IPS-20b (cell line): ENCODE measurements at regions not wholly inside any gene's neighbourhood (a gene's known extent, or its start where the extent isn't known, plus 50 kb on each side); places are given as distances from the start of the nearest gene placed in this dataset.
"Not testable (repeated sequence)": the region's sequence is repeated elsewhere in the genome, so short reads cannot be mapped to it uniquely, and the experiment has no call there.

ENCODE experiments used
- H3K27ac ChIP-seq: one replicate; pipeline ENCODE4 v1.5.1; 2013; ENCODE audit warnings: low read length
- H3K27me3 ChIP-seq: 2 replicates; pipeline ENCODE4 v1.6.1; 2013; ENCODE audit warnings: mild to moderate bottlenecking, low read length, inconsistent platforms; ENCODE audit not compliant: insufficient read depth
- H3K36me3 ChIP-seq: 2 replicates; pipeline ENCODE4 v1.6.1; 2013; ENCODE audit warnings: low read depth, mild to moderate bottlenecking, inconsistent platforms, low read length, moderate library complexity; ENCODE audit not compliant: insufficient read depth
- H3K4me1 ChIP-seq: 2 replicates; pipeline ENCODE4 v1.6.1; 2013; ENCODE audit warnings: mild to moderate bottlenecking, control low read depth, inconsistent platforms, low read length, moderate library complexity; ENCODE audit not compliant: insufficient read depth
- H3K4me3 ChIP-seq: 2 replicates; pipeline ENCODE4 v1.5.1; 2013; ENCODE audit warnings: mild to moderate bottlenecking, low read length, inconsistent platforms
- H3K9ac ChIP-seq: 2 replicates; pipeline ENCODE4 v1.6.1; 2013; ENCODE audit warnings: low read depth, mild to moderate bottlenecking, inconsistent platforms, low read length, moderate library complexity
- H3K9me3 ChIP-seq: 2 replicates; pipeline ENCODE4 v1.6.1; 2013; ENCODE audit warnings: mild to moderate bottlenecking, low read depth, low read length, inconsistent platforms; ENCODE audit not compliant: insufficient read depth

GRCh38 chr6:14591998-14592397 lies 474.4 kb downstream of the CD83 start:
- H3K9ac ChIP-seq: no peak overlapping the region

GRCh38 chr6:14593286-14593685 lies 475.7 kb downstream of the CD83 start:
- Histone ChIP-seq H3K27me3 (no peaks in the 10 kb centered on the region), H3K4me3 (no peak overlapping the region), H3K9ac (no peak overlapping the region), H3K27ac (no peak overlapping the region), H3K4me1 (peaks cover 26% of the 10 kb centered on the region), H3K9me3 (no peaks in the 10 kb centered on the region), H3K36me3 (no peaks in the 10 kb centered on the region)

More at GRCh38 chr6:14591998-14592397, 474.4 kb downstream of the CD83 start:
- Histone ChIP-seq H3K36me3 (no peaks in the 10 kb centered on the region), H3K4me1 (peaks cover 13% of the 10 kb centered on the region; the same call in 1 of the 2 replicates), H3K4me3 (no peak overlapping the region), H3K27ac (no peak overlapping the region), H3K9me3 (no peaks in the 10 kb centered on the region), H3K27me3 (no peaks in the 10 kb centered on the region)

DNA sequence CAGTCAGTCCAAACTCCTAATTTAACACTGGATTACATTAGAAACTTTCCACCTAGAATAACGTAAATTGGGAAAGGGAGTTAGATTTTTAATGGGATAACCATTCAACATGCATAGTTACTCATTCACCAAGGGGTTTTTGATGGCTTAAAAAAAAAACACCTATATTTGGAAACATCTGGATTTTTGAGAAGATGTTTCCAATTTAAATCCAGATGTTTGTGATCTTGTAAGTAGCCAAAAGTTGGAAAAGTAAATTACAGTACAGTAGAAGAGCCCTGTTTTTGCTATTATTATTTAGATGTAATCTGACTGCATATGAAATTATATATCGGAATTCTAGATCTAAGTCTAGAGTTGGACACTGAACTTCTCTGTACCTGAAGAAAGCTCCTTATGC lies 478.2 kb downstream of the CD83 start:
- H3K4me1 ChIP-seq: peaks cover 34% of the 10 kb centered on the region
- H3K9ac ChIP-seq: no peak overlapping the region
- H3K4me3 ChIP-seq: no peak overlapping the region
- no peaks in the 10 kb centered on the region for H3K27me3 ChIP-seq
- H3K9me3 ChIP-seq: no peaks in the 10 kb centered on the region
- no peak overlapping the region for H3K27ac ChIP-seq
- no peaks in the 10 kb centered on the region for H3K36me3 ChIP-seq

- H3K27me3 ChIP-seq: no peaks in the 10 kb centered on the region
- no peaks in the 10 kb centered on the region for H3K9me3 ChIP-seq
- H3K36me3 ChIP-seq: no peaks in the 10 kb centered on the region
- no peak overlapping the region for H3K4me3 ChIP-seq
- no peak overlapping the region for H3K9ac ChIP-seq
- H3K4me1 ChIP-seq: peaks cover 34% of the 10 kb centered on the region
- no peak overlapping the region for H3K27ac ChIP-seq
Observed at GRCh38 chr6:14596410-14596809, 478.8 kb downstream of the CD83 start.

DNA sequence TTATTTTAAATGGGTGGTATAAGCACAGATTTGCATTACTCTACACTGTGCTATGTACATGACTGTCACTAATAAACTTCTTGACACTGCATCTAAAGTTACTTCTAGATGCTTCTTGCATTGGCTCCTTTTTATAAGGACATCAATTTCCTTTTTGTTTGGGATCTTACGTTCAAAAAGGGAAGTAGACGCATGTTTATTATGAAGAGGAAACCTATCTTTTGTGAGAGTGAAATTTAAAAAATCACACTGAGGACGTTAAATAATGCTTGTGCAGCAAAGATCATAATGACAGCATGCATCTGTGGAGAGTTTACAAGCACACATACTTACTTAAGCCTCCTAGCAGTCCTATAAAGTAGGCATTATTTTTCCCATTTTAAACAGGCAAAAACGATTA lies 479.5 kb downstream of the CD83 start:
- no peak overlapping the region for H3K27ac ChIP-seq
- no peaks in the 10 kb centered on the region for H3K27me3 ChIP-seq

DNA sequence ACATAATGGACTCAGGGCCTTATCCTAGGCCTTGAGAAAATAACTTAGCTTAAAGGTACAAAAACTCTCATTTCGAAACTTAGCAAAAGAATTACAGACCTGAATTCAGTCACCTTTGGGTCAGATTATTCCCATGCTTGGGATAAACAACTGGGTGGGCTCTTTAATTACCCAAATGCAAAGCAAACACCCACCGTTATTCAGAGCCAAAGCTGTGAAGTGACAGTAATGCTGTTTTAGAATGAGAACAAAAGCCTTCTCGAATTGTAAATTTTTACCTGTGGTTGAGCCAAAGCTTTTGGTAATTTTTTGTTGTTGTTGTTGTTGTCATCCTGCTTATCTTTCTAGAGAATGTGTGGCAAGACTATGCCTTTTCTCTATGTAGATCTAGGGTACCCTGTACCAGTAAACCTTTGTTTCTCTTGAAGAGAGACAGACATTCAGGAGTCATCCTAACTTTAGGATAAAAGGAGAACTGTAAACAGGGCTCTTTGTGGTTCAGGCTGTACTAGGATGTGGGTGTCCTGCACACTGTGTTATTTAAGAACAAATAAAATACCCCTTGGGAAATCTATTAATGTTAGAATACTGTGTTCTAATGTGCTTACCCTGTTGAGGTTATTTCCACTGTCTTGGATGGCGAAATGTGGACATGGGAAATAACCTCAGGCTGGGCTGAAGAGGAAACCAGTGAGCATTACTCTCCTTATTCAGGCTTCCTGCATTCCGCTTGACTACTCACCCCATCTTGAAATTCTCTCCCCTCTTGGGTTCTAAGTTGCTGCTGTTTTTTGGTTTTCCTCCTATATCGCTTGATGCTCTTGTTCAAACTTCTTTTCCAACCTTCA lies 480.7 kb downstream of the CD83 start:
- H3K27ac ChIP-seq: no peak overlapping the region
- H3K9me3 ChIP-seq: no peaks in the 10 kb centered on the region
- H3K36me3 ChIP-seq: no peaks in the 10 kb centered on the region
- peak overlapping the region; percentile 4; the same call in 1 of the 2 replicates for H3K4me3 ChIP-seq
- H3K9ac ChIP-seq: no peak overlapping the region
- H3K27me3 ChIP-seq: no peaks in the 10 kb centered on the region
- H3K4me1 ChIP-seq: peaks cover 34% of the 10 kb centered on the region

More for the DNA sequence above, 479.5 kb downstream of the CD83 start:
- Histone ChIP-seq H3K9me3 (no peaks in the 10 kb centered on the region), H3K4me3 (no peak overlapping the region; the same call in 1 of the 2 replicates), H3K36me3 (no peaks in the 10 kb centered on the region), H3K4me1 (peaks cover 34% of the 10 kb centered on the region), H3K9ac (no peak overlapping the region)

DNA sequence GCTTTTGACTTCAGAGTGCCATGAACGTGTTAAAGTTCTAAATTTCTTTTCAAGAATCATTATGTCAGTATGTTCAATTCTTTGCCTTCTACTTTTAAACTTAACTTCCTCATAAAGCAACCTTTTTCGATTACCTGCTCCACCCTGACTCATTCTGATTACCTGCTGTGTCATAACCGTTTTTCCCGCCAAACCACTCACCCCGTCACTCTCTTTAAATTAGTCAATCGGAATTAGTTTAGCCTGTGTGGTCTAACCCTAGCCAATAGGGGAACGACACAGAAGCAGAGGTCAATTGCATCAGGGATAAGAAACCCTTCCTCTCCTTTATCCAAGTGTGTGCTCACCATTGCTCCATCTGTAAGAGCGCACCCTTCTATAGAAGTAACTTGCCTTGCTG lies 482.7 kb downstream of the CD83 start:
- peaks cover 34% of the 10 kb centered on the region for H3K4me1 ChIP-seq
- not testable (repeated sequence) for H3K27ac ChIP-seq, H3K27me3 ChIP-seq, H3K36me3 ChIP-seq, H3K4me3 ChIP-seq, H3K9ac ChIP-seq, H3K9me3 ChIP-seq

DNA sequence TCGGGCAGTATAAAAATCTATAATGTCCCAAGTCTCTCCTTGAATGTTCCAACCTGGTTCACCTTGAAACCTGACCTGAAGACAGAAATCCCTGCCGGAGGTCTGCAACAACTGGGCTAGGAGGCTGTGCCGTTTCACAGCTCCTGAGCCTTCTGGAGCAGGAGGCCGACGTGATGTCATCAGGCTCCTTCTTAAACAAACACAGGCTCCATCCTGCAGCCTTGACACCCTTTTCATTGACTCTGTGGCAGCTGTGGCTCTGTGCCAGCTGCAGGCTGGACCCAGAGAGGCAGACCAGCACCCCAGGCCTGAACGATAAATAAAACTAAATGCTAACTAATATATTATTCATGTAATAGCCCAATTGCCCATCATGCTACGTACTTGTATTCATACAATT lies 483.9 kb downstream of the CD83 start:
- no peaks in the 10 kb centered on the region for H3K36me3 ChIP-seq
- H3K4me1 ChIP-seq: peaks cover 31% of the 10 kb centered on the region
- H3K27ac ChIP-seq: no peak overlapping the region
- H3K9ac ChIP-seq: no peak overlapping the region
- no peaks in the 10 kb centered on the region for H3K9me3 ChIP-seq
- H3K27me3 ChIP-seq: no peaks in the 10 kb centered on the region
- no peak overlapping the region for H3K4me3 ChIP-seq

- Histone ChIP-seq H3K4me1 (peaks cover 9% of the 10 kb centered on the region; the same call in 1 of the 2 replicates), H3K27ac (no peak overlapping the region), H3K9ac (no peak overlapping the region), H3K9me3 (no peaks in the 10 kb centered on the region), H3K4me3 (no peak overlapping the region), H3K36me3 (no peaks in the 10 kb centered on the region), H3K27me3 (no peaks in the 10 kb centered on the region)
Observed at GRCh38 chr6:14606353-14606752, 488.8 kb downstream of the CD83 start.

DNA sequence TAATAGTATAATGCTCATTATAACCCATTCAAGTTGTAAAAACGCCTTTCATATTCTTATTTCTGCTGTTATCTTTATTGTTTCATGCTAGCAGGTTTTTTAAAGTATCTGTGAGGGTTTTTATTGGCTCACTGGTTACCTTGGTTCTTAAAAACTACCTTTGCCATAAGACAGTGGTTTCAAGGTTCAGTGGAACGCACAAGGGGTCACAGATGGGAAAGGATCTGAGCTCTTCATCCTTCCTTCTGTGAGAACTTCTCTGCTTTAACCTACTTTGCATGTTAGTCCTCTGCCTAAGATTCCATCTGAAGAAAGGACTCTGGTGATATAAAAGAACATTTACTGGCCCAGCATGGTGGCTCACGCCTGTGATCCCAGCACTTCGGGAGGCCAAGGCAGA lies 492.6 kb downstream of the CD83 start:
- Histone ChIP-seq H3K27me3 (no peaks in the 10 kb centered on the region), H3K9me3 (no peaks in the 10 kb centered on the region), H3K9ac (no peak overlapping the region), H3K27ac (no peak overlapping the region), H3K4me3 (no peak overlapping the region), H3K4me1 (peaks cover 12% of the 10 kb centered on the region), H3K36me3 (no peaks in the 10 kb centered on the region)

DNA sequence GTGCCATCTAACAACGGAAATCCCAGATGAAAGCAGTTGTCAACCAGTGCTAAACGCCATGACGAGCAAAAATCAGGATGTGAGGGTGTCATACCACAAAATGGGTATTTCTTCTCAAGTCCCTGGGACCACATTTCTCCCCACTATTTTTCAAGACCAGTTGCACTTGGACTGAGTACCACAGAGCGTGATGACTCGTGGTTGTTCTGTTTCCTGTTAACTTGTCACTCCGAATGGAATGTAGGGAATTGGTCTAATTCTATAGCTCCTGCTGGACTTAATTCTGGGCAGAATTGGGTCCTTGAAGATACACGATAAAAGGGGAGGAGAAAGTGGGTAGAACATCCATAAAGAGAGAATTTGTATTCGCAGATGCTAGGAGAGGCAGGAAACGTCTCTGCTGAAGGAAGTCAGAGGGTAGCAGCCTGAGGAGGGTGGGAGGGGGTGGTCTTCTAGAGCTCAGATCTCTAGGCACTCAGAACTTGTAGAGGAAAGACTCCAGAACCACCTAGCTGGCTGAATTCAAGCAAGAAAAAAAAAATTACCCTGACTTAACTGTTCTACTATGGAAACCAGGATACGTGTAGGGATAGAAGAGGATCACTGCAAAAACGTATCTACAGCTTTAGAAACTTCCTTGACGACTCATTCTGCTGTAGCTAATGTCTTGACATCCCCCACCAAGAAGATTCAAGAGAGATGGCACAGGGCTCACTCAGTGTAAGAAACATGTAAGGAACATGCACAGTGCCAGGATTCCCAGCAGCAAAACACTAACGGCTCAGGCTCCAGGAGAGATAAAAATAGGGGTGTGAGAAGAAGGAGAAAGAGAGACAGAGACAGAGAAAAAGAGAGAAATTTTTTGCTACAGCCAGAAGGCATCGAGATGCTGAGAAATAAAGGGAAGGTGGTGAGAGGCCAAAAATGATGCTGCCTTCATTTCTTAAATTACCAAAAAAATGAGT lies 494.7 kb downstream of the CD83 start:
- peaks cover 3% of the 10 kb centered on the region; the same call in 1 of the 2 replicates for H3K4me1 ChIP-seq
- H3K9ac ChIP-seq: no peak overlapping the region
- no peak overlapping the region for H3K27ac ChIP-seq

More for the DNA sequence above, 494.7 kb downstream of the CD83 start:
- Histone ChIP-seq H3K27me3 (no peaks in the 10 kb centered on the region), H3K36me3 (no peaks in the 10 kb centered on the region), H3K4me3 (no peak overlapping the region), H3K9me3 (peaks cover 9% of the 10 kb centered on the region)
